K562 (cell line): ENCODE measurements at regions not wholly inside any gene's neighbourhood (a gene's known extent, or its start where the extent isn't known, plus 50 kb on each side); places are given as distances from the start of the nearest gene placed in this dataset.

ENCODE experiments used
- ATAC-seq: fragments of 200-7000 bp; cut with Tn5 transposase; 3 replicates; pipeline ENCODE4 v1.9.1; 2020; ENCODE audit warnings: moderate library complexity
- BruUV-seq: library from RNA; stranded (reverse); fragments of 400-500 nt; replicated peaks from 2 replicates; lab custom pipeline; 2021; lab: Mats Ljungman, UMichigan
- CTCF ChIA-PET: fragments of 300-600 bp; formaldehyde crosslinking; extraction: SDS; loops from one replicate; lab custom pipeline; 2021; ENCODE audit warnings: low intra/inter-chr PET ratio; lab: Yijun Ruan, JAX
- POLR2A ChIA-PET: fragments of 300-600, 350-650 bp; sonication (Branson Sonifier 250); formaldehyde crosslinking; extraction: SDS; loops from one replicate; lab custom pipeline; 2021; ENCODE audit warnings: antibody characterized with exemption, inconsistent platforms; lab: Yijun Ruan, JAX
- DNase-seq, 4 experiments: peaks; one replicate each; pipeline versions ENCODE4 v3.0.0 to v3.0.0-alpha.2; 2011 to 2018; ENCODE audit warnings: low spot score in 3 of 4, mixed read lengths in 3 of 4; ENCODE audit errors: extremely low read depth in 1 of 4
- FAIRE-seq: peaks from 2 replicates; lab custom pipeline; 2011; peaks lifted over from hg19 to GRCh38; lab: Jason Lieb, UNC
- H2AFZ ChIP-seq: 2 replicates; pipeline ENCODE4 v1.6.0; 2011; ENCODE audit warnings: low read depth, low read length, control low read depth, inconsistent platforms
- H3K27ac ChIP-seq: fragments of 200-600 bp; 3 replicates; pipeline ENCODE4 v1.8.0; 2011; ENCODE audit warnings: low read depth, mild to moderate bottlenecking, control low read depth, inconsistent platforms, low read length, moderate library complexity, mixed read lengths; ENCODE audit errors: extremely low read depth
- H3K27me3 ChIP-seq, 2 experiments: fragments of 300-600 bp in 1 of 2; 2 replicates in 1 of 2; 3 replicates in 1 of 2; pipeline versions ENCODE4 v1.6.0 to v1.8.0; 2011; ENCODE audit warnings: inconsistent platforms in 2 of 2, low read length in 2 of 2, mild to moderate bottlenecking in 1 of 2, mixed read lengths in 1 of 2, moderate library complexity in 1 of 2; ENCODE audit not compliant: control insufficient read depth in 2 of 2, insufficient read depth in 2 of 2
- H3K36me3 ChIP-seq: fragments of 300-600 bp; 3 replicates; pipeline ENCODE4 v1.8.0; 2011; ENCODE audit warnings: mild to moderate bottlenecking, low read length, inconsistent platforms; ENCODE audit not compliant: control insufficient read depth, insufficient read depth
- H3K4me1 ChIP-seq, 2 experiments: fragments of 200-600 bp in 1 of 2; replicated peaks in 1 of 2; 2 replicates in 1 of 2; 3 replicates in 1 of 2; pipeline versions ENCODE4 v1.5.1 to v1.8.0; 2011; ENCODE audit warnings: inconsistent platforms in 2 of 2, low read length in 2 of 2, mild to moderate bottlenecking in 1 of 2, mixed read lengths in 1 of 2, moderate library complexity in 1 of 2; ENCODE audit not compliant: control insufficient read depth in 2 of 2, insufficient read depth in 2 of 2
- H3K4me2 ChIP-seq: 2 replicates; pipeline ENCODE4 v1.6.1; 2011; ENCODE audit warnings: low read length, control low read depth, inconsistent platforms, mixed read lengths; ENCODE audit not compliant: insufficient read depth
- H3K4me3 ChIP-seq: fragments of 200-600 bp; sonication (generic), shearing (Covaris generic); 2 replicates; pipeline ENCODE4 v1.5.1; 2016; ENCODE audit warnings: control low read depth, inconsistent platforms
- H3K79me2 ChIP-seq: fragments of 200-600 bp; 3 replicates; pipeline ENCODE4 v1.8.0; 2011; ENCODE audit warnings: low read length, inconsistent platforms; ENCODE audit not compliant: control insufficient read depth, insufficient read depth
- H3K9ac ChIP-seq, 2 experiments: 2 replicates each; pipeline versions ENCODE4 v1.6.0 to v1.6.1; 2011; ENCODE audit warnings: low read depth in 2 of 2, low read length in 2 of 2, control low read depth in 1 of 2, inconsistent platforms in 1 of 2, mild to moderate bottlenecking in 1 of 2, mixed read lengths in 1 of 2; ENCODE audit not compliant: insufficient read depth in 1 of 2
- H3K9me1 ChIP-seq: one replicate; pipeline ENCODE4 v1.6.0; 2011; ENCODE audit warnings: inconsistent platforms, mild to moderate bottlenecking, low read length, moderate library complexity; ENCODE audit not compliant: control insufficient read depth, insufficient read depth
- H3K9me3 ChIP-seq: replicated peaks from 2 replicates; pipeline ENCODE4 v1.5.1; 2011; ENCODE audit warnings: low read depth, low read length, inconsistent platforms; ENCODE audit not compliant: control insufficient read depth, insufficient read depth
- H4K20me1 ChIP-seq: replicated peaks from 2 replicates; pipeline ENCODE4 v1.6.1; 2011; ENCODE audit warnings: low read length, inconsistent platforms, mixed read lengths; ENCODE audit not compliant: control insufficient read depth, insufficient read depth
- ARID4B ChIP-seq: sonication (generic); formaldehyde crosslinking; IDR thresholded peaks from 2 replicates; pipeline ENCODE4 v1.8.0; 2022; ENCODE audit warnings: mild to moderate bottlenecking, missing genetic modification reagents
- HMGN3 ChIP-seq: IDR thresholded peaks from 2 replicates; pipeline ENCODE4 v1.6.1; 2011; ENCODE audit warnings: borderline replicate concordance, low read depth, mild to moderate bottlenecking, mixed read lengths, low read length; ENCODE audit not compliant: insufficient read length; ENCODE audit errors: extremely low read depth
- MEF2D ChIP-seq: conservative IDR thresholded peaks from 2 replicates; pipeline ENCODE4 v1.6.1; 2016; ENCODE audit warnings: low read depth, missing genetic modification characterization, missing compliant biosample characterization
- OTX1 ChIP-seq: fragments of 450-650 bp; formaldehyde crosslinking; IDR thresholded peaks from 2 replicates; pipeline ENCODE4 v1.4.0; 2022; ENCODE audit warnings: mild to moderate bottlenecking
- PHB2 ChIP-seq: fragments of 450-650 bp; IDR thresholded peaks from 2 replicates; pipeline ENCODE4 v1.6.1; 2017; ENCODE audit warnings: low read depth
- PHF8 ChIP-seq: fragments of 200-600 bp; sonication (generic); IDR thresholded peaks from 2 replicates; pipeline ENCODE4 v1.6.1; 2012; ENCODE audit warnings: mixed run types, mild to moderate bottlenecking, inconsistent platforms, low read length, moderate library complexity, borderline replicate concordance
- SIX5 ChIP-seq, 2 experiments: IDR thresholded peaks; 2 replicates each; pipeline ENCODE4 v1.6.1; 2011; ENCODE audit warnings: low read length in 2 of 2, borderline replicate concordance in 1 of 2, low read depth in 1 of 2, mild to moderate bottlenecking in 1 of 2, moderate library complexity in 1 of 2; ENCODE audit not compliant: insufficient read depth in 1 of 2
- TRIM25 ChIP-seq: fragments of 450-650 bp; IDR thresholded peaks from 2 replicates; pipeline ENCODE4 v1.7.0; 2016; ENCODE audit warnings: borderline replicate concordance
- ZNF324 ChIP-seq: fragments of 250-450 bp; sonication (Bioruptor Pico); IDR thresholded peaks from 2 replicates; pipeline ENCODE4 v1.4.0; 2020; ENCODE audit warnings: mild to moderate bottlenecking
- ZNF589 ChIP-seq: fragments of 200-800 bp; sonication (Bioruptor generic); IDR thresholded peaks from 2 replicates; pipeline ENCODE4 v1.6.1; 2016; ENCODE audit warnings: low read depth, missing genetic modification characterization, missing compliant biosample characterization
- WGBS: fragments of 100-300 bp; shearing (Covaris generic); methylation state at CpG from one replicate; pipeline ENCODE4 v1.1.6; 2016; ENCODE audit warnings: low coverage, mixed read lengths; ENCODE audit not compliant: insufficient coverage; ENCODE audit errors: missing lambda C conversion rate; 5-methylcytosine and 5-hydroxymethylcytosine counted together
- in situ Hi-C: fragments of 300-500 bp; cut with MboI; formaldehyde crosslinking; loops from 4 replicates; pipeline ENCODE4 v1.15.0; 2018; ENCODE audit warnings: inconsistent platforms, mixed read lengths
- intact Hi-C: fragments of 100-400 bp; cut with micrococcal nuclease; formaldehyde crosslinking; loops from 2 replicates; pipeline ENCODE4 v1.14.2; 2022
- TF ChIP-seq, protein P1 (sequence below): sonication (generic); formaldehyde crosslinking; IDR thresholded peaks from 2 replicates; pipeline ENCODE4 v1.8.0; 2023; ENCODE audit warnings: mild to moderate bottlenecking, missing genetic modification reagents
- TF ChIP-seq, protein P2 (sequence below): fragments of 450-650 bp; formaldehyde crosslinking; conservative IDR thresholded peaks from 2 replicates; pipeline ENCODE4 v1.4.0; 2022; ENCODE audit warnings: mild to moderate bottlenecking, missing genetic modification characterization

DNA sequence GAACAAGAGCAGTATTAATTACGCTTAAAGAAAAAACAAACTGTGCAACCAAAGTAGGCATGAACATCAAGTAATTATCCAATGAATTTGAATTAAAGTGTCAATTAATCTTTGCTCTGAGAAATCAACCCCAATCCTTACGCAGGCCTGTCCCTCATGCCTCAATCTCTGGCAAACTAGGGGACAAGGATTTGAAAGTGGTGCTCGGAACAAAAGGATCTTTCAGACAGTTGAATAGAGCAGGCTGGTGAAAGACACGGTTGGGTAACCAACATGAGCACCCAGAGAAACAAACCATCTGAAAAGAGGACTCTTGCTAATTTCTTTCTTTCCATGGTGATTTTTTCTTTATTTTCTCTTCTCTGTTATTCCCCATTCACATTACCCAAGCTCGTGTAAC is 203.5 kb upstream of the PHF14 start (continued):
- no peak for TF ChIP-seq HMGN3
- TF ChIP-seq PHB2: no peak
- TF ChIP-seq ZNF589: no peak
- TF ChIP-seq, protein P1, sequence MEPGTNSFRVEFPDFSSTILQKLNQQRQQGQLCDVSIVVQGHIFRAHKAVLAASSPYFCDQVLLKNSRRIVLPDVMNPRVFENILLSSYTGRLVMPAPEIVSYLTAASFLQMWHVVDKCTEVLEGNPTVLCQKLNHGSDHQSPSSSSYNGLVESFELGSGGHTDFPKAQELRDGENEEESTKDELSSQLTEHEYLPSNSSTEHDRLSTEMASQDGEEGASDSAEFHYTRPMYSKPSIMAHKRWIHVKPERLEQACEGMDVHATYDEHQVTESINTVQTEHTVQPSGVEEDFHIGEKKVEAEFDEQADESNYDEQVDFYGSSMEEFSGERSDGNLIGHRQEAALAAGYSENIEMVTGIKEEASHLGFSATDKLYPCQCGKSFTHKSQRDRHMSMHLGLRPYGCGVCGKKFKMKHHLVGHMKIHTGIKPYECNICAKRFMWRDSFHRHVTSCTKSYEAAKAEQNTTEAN (CRISPR knock-in tag): no peak

DNA sequence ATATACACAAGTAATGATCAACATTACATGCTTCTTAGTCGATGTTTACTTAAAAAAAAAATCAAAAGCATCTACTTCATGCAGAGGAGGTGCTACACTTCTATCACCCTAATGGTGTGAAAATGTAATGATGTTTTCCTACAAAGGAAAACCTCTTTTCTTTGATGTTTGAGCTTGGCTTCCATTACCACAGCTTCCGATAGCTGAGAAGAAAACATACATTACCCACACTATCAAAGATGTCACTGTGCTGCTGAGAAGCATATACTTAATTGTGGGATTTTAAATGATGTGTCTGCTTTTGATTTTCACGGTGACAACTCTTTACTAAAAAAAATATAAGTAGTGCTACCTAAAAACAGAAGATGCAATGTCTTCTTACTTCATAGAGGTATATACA is 200.2 kb upstream of the PHF14 start:
- Histone ChIP-seq H3K27me3 (no peaks in the 10 kb centered on the region), H3K36me3 (peaks cover 10% of the 10 kb centered on the region; the same call in 2 of the 3 replicates), H3K9me3 (no peaks in the 10 kb centered on the region), H3K4me1 (peaks cover 0 to 3% of the 10 kb centered on the region in 2 experiments; a peak in 1 of 5 replicates), H3K9me1 (no peaks in the 10 kb centered on the region), H3K9ac (no peak overlapping the region), H2AFZ (no peak overlapping the region), H3K79me2 (peaks cover 93% of the 10 kb centered on the region), H4K20me1 (0 out of 2 replicates have a peak, but pooled peaks cover 5% of the 10 kb centered on the region), H3K4me3 (no peak overlapping the region), H3K4me2 (no peak overlapping the region), H3K27ac (no peak overlapping the region)
- BruUV-seq: no TSS peak
- no peak for FAIRE-seq
- in situ Hi-C loops (no loop called here), intact Hi-C loops (no loop called here)
- POLR2A ChIA-PET: interaction anchor here (0.9 kb wide), 1 partner anchor 37 kb away, joined by 3 read pairs; no protein-coding TSS in a partner anchor
- no peak for ATAC-seq
- CTCF ChIA-PET: no interaction called here
- DNase-seq: no peak
- 58% methylated on average over 3 of the region's 3 CpGs for WGBS
- TF ChIP-seq ARID4B (no peak), MEF2D (tag) (no peak), ZNF324 (no peak), OTX1 (CRISPR knock-in tag) (no peak), SIX5 (IDR thresholded peaks at IDR 0.05; ENCODE audit: borderline replicate concordance in 1 of 2, insufficient read depth in 1 of 2, low read depth in 1 of 2, low read length in 2 of 2) (no peak), TRIM25 (no peak), PHF8 (no peak)
- TF ChIP-seq, protein P2, sequence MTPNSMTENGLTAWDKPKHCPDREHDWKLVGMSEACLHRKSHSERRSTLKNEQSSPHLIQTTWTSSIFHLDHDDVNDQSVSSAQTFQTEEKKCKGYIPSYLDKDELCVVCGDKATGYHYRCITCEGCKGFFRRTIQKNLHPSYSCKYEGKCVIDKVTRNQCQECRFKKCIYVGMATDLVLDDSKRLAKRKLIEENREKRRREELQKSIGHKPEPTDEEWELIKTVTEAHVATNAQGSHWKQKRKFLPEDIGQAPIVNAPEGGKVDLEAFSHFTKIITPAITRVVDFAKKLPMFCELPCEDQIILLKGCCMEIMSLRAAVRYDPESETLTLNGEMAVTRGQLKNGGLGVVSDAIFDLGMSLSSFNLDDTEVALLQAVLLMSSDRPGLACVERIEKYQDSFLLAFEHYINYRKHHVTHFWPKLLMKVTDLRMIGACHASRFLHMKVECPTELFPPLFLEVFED: no peak
